ENCODE measurements at regions not wholly inside any gene's neighbourhood (a gene's known extent, or its start where the extent isn't known, plus 50 kb on each side); places are given as distances from the start of the nearest gene placed in this dataset.

DNA sequence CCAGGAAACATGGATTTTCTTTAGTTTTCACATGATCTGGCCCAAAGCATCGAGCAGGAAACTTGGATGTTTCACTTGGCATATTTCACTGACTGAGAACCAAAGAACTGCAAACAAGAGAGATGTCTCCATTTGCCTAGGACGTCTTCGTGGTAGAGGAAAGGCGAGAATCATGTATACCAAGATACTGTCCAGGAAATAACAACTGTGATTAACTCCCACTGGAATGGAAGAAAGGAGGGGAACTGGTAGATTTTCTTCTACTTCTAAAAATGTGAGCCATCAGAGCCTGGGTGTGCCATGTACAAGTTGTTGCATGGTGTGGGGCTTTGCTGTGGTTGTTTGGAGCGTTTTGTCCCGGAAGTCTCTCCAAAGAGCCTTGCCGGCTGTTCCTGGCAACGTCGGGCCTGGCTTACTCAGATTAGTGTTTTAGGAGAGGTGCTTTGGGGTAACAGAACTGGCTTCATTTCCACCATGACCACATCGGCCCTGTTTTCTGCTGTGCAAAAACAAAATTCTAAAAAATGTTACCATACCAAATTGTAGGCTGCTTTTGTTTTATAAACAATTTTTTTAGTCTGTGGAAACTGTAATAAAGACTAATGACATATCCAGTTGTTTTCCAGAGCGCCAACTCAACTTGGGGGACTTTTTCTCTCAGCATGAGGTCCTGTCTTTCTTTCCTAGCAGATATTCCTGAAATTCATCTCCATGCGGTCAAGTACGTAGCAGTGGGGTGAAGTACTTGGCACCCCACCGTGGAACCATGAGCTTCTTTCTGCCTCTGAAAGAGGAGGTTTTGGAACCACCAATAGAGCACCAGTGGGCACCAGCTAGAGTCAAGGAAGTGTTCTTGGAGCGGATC, 118.3 kb downstream of the TM2D1 start:
- CTCF ChIA-PET: no interaction called here
- ATAC-seq (ENCODE audit: low read depth): no peak

More for the DNA sequence above, 118.3 kb downstream of the TM2D1 start:
- Mint-ChIP-seq H3K9me3 (ENCODE audit: insufficient read depth) (no peaks in the 10 kb centered on the region), H3K27me3 (no peaks in the 10 kb centered on the region), H3K4me3 (no peak overlapping the region), H3K27ac (no peak overlapping the region), H3K4me1 (no peaks in the 10 kb centered on the region)
- H3K4me2 ChIP-seq (replicated peaks; ENCODE audit: low read depth, low read length, poor library complexity, severe bottlenecking): no peak overlapping the region
- H3K9ac ChIP-seq (ENCODE audit: low read length): no peak overlapping the region
- H2AFZ ChIP-seq (ENCODE audit: insufficient read depth, low read depth, low read length, poor library complexity, severe bottlenecking): no peak overlapping the region
- no peaks in the 10 kb centered on the region for H3K4me1 ChIP-seq (ENCODE audit: control insufficient read depth in 2 of 2, insufficient read depth in 2 of 2, low read length in 2 of 2)
- H3K27me3 ChIP-seq (replicated peaks in 1 of 4; ENCODE audit: control extremely low read depth in 1 of 4, control insufficient read depth in 3 of 4, insufficient read depth in 4 of 4, low read length in 3 of 4): no peaks in the 10 kb centered on the region
- 70% methylated on average over 9 of the region's 15 CpGs for WGBS (ENCODE audit: insufficient coverage)
- no peaks in the 10 kb centered on the region for H3K79me2 ChIP-seq (ENCODE audit: control insufficient read depth, insufficient read depth, low read length)
- H3K27ac ChIP-seq (ENCODE audit: low read length in 2 of 2): no peak overlapping the region
- POLR2A ChIA-PET: no interaction called here
- no peak for DNase-seq
- H3K36me3 ChIP-seq (replicated peaks in 1 of 2; ENCODE audit: control extremely low read depth in 1 of 2, control insufficient read depth in 1 of 2, extremely low read depth in 1 of 2, insufficient read depth in 2 of 2, low read length in 1 of 2): no peaks in the 10 kb centered on the region
- H4K20me1 ChIP-seq (ENCODE audit: control insufficient read depth, insufficient read depth, low read length, poor library complexity, severe bottlenecking): no peaks in the 10 kb centered on the region
- no peak overlapping the region for H3K4me3 ChIP-seq (ENCODE audit: control extremely low read depth in 1 of 5, extremely low read depth in 1 of 5, insufficient read depth in 1 of 5, low read depth in 2 of 5, low read length in 4 of 5)
- no peak for TF ChIP-seq EZH2 (IDR thresholded peaks at IDR 0.05; ENCODE audit: borderline replicate concordance, insufficient read depth, low read depth, low read length, poor library complexity, severe bottlenecking)
- no peak for TF ChIP-seq CTCF (IDR thresholded peaks at IDR 0.05)
- H3K9me3 ChIP-seq (ENCODE audit: control extremely low read depth in 1 of 3, control insufficient read depth in 2 of 3, insufficient read depth in 1 of 3, low read length in 2 of 3): no peaks in the 10 kb centered on the region
- intact Hi-C loops (cut with micrococcal nuclease): no loop called here

All from B cell (primary cell).